K562 (cell line): ENCODE measurements at regions not wholly inside any gene's neighbourhood (a gene's known extent, or its start where the extent isn't known, plus 50 kb on each side); places are given as distances from the start of the nearest gene placed in this dataset.

Experiments used
- ADNP ChIP-seq: fragments of 200-800 bp; sonication (Bioruptor generic); IDR thresholded peaks from 2 replicates; pipeline ENCODE4 v1.6.1; 2016; ENCODE audit warnings: missing genetic modification characterization, missing compliant biosample characterization
- CREB1 ChIP-seq, 2 experiments: sonication (generic) in 1 of 2; formaldehyde crosslinking in 1 of 2; IDR thresholded peaks; 2 replicates each; pipeline versions ENCODE4 v1.6.1 to v1.8.0; 2012 to 2022; ENCODE audit warnings: inconsistent platforms in 1 of 2, mild to moderate bottlenecking in 1 of 2, missing genetic modification reagents in 1 of 2, moderate library complexity in 1 of 2
- E2F3 ChIP-seq: fragments of 250-450 bp; sonication (Bioruptor Pico); IDR thresholded peaks from 2 replicates; pipeline ENCODE4 v1.4.0; 2020; ENCODE audit warnings: mild to moderate bottlenecking
- L3MBTL2 ChIP-seq: fragments of 450-650 bp; IDR thresholded peaks from 2 replicates; pipeline ENCODE4 v1.6.1; 2016; ENCODE audit warnings: mild to moderate bottlenecking, moderate library complexity
- MYNN ChIP-seq, 2 experiments: sonication (generic); formaldehyde crosslinking in 1 of 2; IDR thresholded peaks; 2 replicates each; pipeline versions ENCODE4 v1.5.0 to v1.6.1; 2016 to 2020; ENCODE audit warnings: antibody characterized with exemption in 1 of 2, missing genetic modification reagents in 1 of 2
- NFIX ChIP-seq: fragments of 250-450 bp; sonication (Bioruptor Pico); IDR thresholded peaks from 2 replicates; pipeline ENCODE4 v1.4.0; 2020; ENCODE audit warnings: low read depth, mild to moderate bottlenecking, moderate library complexity
- NRF1 ChIP-seq, 2 experiments: fragments of 450-650 bp; IDR thresholded peaks in 1 of 2; conservative IDR thresholded peaks in 1 of 2; 2 replicates each; pipeline ENCODE4 v1.6.1; 2014; ENCODE audit warnings: mild to moderate bottlenecking in 2 of 2
- POLR2H ChIP-seq: IDR thresholded peaks from 2 replicates; pipeline ENCODE4 v1.6.1; 2016; ENCODE audit warnings: missing genetic modification characterization, low read depth, mild to moderate bottlenecking, control low read depth, missing compliant biosample characterization, moderate library complexity
- RBFOX2 ChIP-seq: fragments of 200-400 bp; formaldehyde crosslinking; IDR thresholded peaks from 2 replicates; pipeline ENCODE4 v1.6.1; 2017; ENCODE audit warnings: low read depth, mild to moderate bottlenecking, low read length, moderate library complexity
- SIN3A ChIP-seq, 2 experiments: fragments of 150-350 bp in 1 of 2; IDR thresholded peaks; 2 replicates each; pipeline ENCODE4 v1.6.1; 2011 to 2016; ENCODE audit warnings: borderline replicate concordance in 2 of 2, low read depth in 2 of 2, low read length in 2 of 2, mild to moderate bottlenecking in 2 of 2, moderate library complexity in 2 of 2; ENCODE audit not compliant: control insufficient read depth in 1 of 2
- ZNF143 ChIP-seq: sonication (generic); formaldehyde crosslinking; IDR thresholded peaks from 2 replicates; pipeline ENCODE4 v1.9.0; 2022; ENCODE audit warnings: mild to moderate bottlenecking, missing genetic modification reagents
- ZNF436 ChIP-seq: fragments of 250-450, 450-650 bp; sonication (Bioruptor Pico); formaldehyde crosslinking; IDR thresholded peaks from 2 replicates; pipeline ENCODE4 v1.7.0; 2020; ENCODE audit warnings: mild to moderate bottlenecking
- ZNF766 ChIP-seq: fragments of 200-800 bp; sonication (Bioruptor generic); conservative IDR thresholded peaks from 2 replicates; pipeline ENCODE4 v1.6.1; 2016; ENCODE audit warnings: missing genetic modification characterization, missing compliant biosample characterization
- TF ChIP-seq, protein P1 (sequence below), 2 experiments: IDR thresholded peaks; 2 replicates each; pipeline ENCODE4 v1.6.1; 2012; ENCODE audit warnings: improper control_type of control experiment in 2 of 2, low read depth in 2 of 2, low read length in 2 of 2, borderline replicate concordance in 1 of 2
- TF ChIP-seq, protein P2 (sequence below): fragments of 450-650 bp; IDR thresholded peaks from 2 replicates; pipeline ENCODE4 v1.6.1; 2014; ENCODE audit warnings: low read depth, mild to moderate bottlenecking, moderate library complexity, borderline replicate concordance
- TF ChIP-seq, protein P3 (sequence below): fragments of 250-450 bp; sonication (Bioruptor Pico); IDR thresholded peaks from 2 replicates; pipeline ENCODE4 v1.6.1; 2021; ENCODE audit warnings: mild to moderate bottlenecking
- TF ChIP-seq, protein P4 (sequence below): sonication (generic); formaldehyde crosslinking; IDR thresholded peaks from 2 replicates; pipeline ENCODE4 v1.8.0; 2022; ENCODE audit warnings: mild to moderate bottlenecking, missing genetic modification reagents
- TF ChIP-seq, protein P5 (sequence below), 3 experiments: IDR thresholded peaks in 2 of 3; conservative IDR thresholded peaks in 1 of 3; 2 replicates each; pipeline ENCODE4 v1.5.1; 2011 to 2012; ENCODE audit warnings: low read length in 3 of 3, mild to moderate bottlenecking in 3 of 3, control low read depth in 2 of 3, improper control_type of control experiment in 1 of 3, inconsistent platforms in 1 of 3, low read depth in 1 of 3, mixed read lengths in 1 of 3, moderate library complexity in 1 of 3; ENCODE audit not compliant: insufficient read depth in 2 of 3

DNA sequence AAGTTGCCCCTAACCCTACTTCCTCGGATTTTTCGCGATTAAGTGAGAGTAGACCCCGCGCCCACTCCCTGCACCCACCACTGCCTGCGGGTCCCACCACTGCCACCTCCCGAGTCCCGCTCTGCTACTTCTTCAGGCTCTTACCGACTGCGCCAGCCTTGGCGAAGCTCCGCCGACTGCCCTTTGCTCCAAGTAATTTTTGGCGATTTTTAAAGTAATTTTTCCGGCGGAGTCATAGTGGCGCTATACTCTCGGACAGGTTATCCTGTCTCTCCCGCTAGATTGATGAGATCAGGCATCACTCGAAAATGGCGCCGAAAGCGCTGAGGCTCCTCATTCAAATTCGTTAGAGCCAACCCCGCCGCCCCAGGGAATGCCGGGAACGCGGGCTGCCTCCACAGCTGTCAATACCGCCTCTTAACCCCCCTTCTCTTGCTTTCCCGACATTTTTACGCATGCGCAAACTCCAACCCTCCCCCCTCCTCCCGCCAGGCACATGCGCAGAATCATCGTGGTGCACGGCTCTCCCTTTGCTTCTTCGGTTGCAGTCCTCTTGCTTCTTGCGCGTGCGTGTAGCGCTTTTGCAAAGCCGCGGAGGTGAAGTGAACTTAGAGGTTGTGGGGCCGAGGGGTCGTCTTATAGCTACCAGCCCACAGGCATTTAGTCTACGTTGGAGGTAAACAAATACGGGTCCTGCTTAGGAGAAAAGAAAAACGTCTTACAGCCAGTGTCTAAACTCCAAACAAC lies 66.6 kb downstream of the KCNRG start (continued):
- TF ChIP-seq, protein P1, sequence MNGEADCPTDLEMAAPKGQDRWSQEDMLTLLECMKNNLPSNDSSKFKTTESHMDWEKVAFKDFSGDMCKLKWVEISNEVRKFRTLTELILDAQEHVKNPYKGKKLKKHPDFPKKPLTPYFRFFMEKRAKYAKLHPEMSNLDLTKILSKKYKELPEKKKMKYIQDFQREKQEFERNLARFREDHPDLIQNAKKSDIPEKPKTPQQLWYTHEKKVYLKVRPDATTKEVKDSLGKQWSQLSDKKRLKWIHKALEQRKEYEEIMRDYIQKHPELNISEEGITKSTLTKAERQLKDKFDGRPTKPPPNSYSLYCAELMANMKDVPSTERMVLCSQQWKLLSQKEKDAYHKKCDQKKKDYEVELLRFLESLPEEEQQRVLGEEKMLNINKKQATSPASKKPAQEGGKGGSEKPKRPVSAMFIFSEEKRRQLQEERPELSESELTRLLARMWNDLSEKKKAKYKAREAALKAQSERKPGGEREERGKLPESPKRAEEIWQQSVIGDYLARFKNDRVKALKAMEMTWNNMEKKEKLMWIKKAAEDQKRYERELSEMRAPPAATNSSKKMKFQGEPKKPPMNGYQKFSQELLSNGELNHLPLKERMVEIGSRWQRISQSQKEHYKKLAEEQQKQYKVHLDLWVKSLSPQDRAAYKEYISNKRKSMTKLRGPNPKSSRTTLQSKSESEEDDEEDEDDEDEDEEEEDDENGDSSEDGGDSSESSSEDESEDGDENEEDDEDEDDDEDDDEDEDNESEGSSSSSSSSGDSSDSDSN (IDR thresholded peaks at IDR 0.05; ENCODE audit: borderline replicate concordance in 1 of 2, low read depth in 2 of 2, low read length in 2 of 2), result 0 out of 4 replicates have a peak, but pooled peaks of 1 of the 2 experiments have one; percentile 45
- TF ChIP-seq, protein P2, sequence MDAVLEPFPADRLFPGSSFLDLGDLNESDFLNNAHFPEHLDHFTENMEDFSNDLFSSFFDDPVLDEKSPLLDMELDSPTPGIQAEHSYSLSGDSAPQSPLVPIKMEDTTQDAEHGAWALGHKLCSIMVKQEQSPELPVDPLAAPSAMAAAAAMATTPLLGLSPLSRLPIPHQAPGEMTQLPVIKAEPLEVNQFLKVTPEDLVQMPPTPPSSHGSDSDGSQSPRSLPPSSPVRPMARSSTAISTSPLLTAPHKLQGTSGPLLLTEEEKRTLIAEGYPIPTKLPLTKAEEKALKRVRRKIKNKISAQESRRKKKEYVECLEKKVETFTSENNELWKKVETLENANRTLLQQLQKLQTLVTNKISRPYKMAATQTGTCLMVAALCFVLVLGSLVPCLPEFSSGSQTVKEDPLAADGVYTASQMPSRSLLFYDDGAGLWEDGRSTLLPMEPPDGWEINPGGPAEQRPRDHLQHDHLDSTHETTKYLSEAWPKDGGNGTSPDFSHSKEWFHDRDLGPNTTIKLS, result no peak
- TF ChIP-seq, protein P3, sequence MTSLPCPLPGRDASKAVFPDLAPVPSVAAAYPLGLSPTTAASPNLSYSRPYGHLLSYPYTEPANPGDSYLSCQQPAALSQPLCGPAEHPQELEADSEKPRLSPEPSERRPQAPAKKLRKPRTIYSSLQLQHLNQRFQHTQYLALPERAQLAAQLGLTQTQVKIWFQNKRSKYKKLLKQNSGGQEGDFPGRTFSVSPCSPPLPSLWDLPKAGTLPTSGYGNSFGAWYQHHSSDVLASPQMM, result no peak
- no peak for TF ChIP-seq NFIX
- peak; percentile 98 for TF ChIP-seq NRF1 (conservative IDR thresholded peaks at IDR 0.05 in 1 of 2, IDR thresholded peaks at IDR 0.05 in 1 of 2)
- peak in 1 of 2 experiments; percentile 28; a peak in 1 of 4 replicates for TF ChIP-seq SIN3A (IDR thresholded peaks at IDR 0.05; ENCODE audit: borderline replicate concordance in 2 of 2, control insufficient read depth in 1 of 2, low read depth in 2 of 2, low read length in 2 of 2)
- 0 out of 2 replicates have a peak, but pooled peaks have one; percentile 32 for TF ChIP-seq MYNN (IDR thresholded peaks at IDR 0.05)
- no peak for TF ChIP-seq MYNN (CRISPR knock-in tag; IDR thresholded peaks at IDR 0.05)
- TF ChIP-seq CREB1 (IDR thresholded peaks at IDR 0.05), result 0 out of 2 replicates have a peak, but pooled peaks have one; percentile 14
- no peak for TF ChIP-seq CREB1 (CRISPR knock-in tag; IDR thresholded peaks at IDR 0.05)
- peak; percentile 63; the same call in 1 of the 2 replicates for TF ChIP-seq L3MBTL2
- no peak for TF ChIP-seq ADNP (tag)
- peak; percentile 86 for TF ChIP-seq POLR2H
- TF ChIP-seq, protein P4, sequence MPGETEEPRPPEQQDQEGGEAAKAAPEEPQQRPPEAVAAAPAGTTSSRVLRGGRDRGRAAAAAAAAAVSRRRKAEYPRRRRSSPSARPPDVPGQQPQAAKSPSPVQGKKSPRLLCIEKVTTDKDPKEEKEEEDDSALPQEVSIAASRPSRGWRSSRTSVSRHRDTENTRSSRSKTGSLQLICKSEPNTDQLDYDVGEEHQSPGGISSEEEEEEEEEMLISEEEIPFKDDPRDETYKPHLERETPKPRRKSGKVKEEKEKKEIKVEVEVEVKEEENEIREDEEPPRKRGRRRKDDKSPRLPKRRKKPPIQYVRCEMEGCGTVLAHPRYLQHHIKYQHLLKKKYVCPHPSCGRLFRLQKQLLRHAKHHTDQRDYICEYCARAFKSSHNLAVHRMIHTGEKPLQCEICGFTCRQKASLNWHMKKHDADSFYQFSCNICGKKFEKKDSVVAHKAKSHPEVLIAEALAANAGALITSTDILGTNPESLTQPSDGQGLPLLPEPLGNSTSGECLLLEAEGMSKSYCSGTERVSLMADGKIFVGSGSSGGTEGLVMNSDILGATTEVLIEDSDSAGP, result no peak
- no peak for TF ChIP-seq ZNF766 (CRISPR knock-in tag)
- no peak for TF ChIP-seq E2F3 (CRISPR knock-in tag)
- TF ChIP-seq, protein P5, sequence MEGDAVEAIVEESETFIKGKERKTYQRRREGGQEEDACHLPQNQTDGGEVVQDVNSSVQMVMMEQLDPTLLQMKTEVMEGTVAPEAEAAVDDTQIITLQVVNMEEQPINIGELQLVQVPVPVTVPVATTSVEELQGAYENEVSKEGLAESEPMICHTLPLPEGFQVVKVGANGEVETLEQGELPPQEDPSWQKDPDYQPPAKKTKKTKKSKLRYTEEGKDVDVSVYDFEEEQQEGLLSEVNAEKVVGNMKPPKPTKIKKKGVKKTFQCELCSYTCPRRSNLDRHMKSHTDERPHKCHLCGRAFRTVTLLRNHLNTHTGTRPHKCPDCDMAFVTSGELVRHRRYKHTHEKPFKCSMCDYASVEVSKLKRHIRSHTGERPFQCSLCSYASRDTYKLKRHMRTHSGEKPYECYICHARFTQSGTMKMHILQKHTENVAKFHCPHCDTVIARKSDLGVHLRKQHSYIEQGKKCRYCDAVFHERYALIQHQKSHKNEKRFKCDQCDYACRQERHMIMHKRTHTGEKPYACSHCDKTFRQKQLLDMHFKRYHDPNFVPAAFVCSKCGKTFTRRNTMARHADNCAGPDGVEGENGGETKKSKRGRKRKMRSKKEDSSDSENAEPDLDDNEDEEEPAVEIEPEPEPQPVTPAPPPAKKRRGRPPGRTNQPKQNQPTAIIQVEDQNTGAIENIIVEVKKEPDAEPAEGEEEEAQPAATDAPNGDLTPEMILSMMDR (IDR thresholded peaks at IDR 0.05 in 2 of 3, conservative IDR thresholded peaks at IDR 0.05 in 1 of 3; ENCODE audit: insufficient read depth in 2 of 3, low read depth in 1 of 3, low read length in 3 of 3), result peak in 2 of 3 experiments; percentile 8 to 23; a peak in 2 of 6 replicates
- peak; percentile 78 for TF ChIP-seq ZNF143 (CRISPR knock-in tag)
- TF ChIP-seq RBFOX2, result peak; percentile 86
- no peak for TF ChIP-seq ZNF436 (CRISPR knock-in tag)
